ENCODE measurements at regions not wholly inside any gene's neighbourhood (a gene's known extent, or its start where the extent isn't known, plus 50 kb on each side); places are given as distances from the start of the nearest gene placed in this dataset.

- Histone ChIP-seq H3K9me1 (ENCODE audit: control insufficient read depth, extremely low read depth, insufficient read depth, low read length) (no peaks in the 10 kb centered on the region), H2AFZ (ENCODE audit: control insufficient read depth, low read length) (no peak overlapping the region), H3K9ac (ENCODE audit: control insufficient read depth, extremely low read depth, insufficient read depth, low read length) (no peak overlapping the region), H4K20me1 (ENCODE audit: control insufficient read depth, extremely low read depth, insufficient read depth, low read length) (no peaks in the 10 kb centered on the region), H3K36me3 (ENCODE audit: control insufficient read depth in 2 of 2, extremely low read depth in 1 of 2, insufficient read depth in 2 of 2, low read length in 2 of 2) (no peaks in the 10 kb centered on the region), H3K9me3 (ENCODE audit: control insufficient read depth, low read depth, low read length) (no peaks in the 10 kb centered on the region), H3K4me3 (ENCODE audit: control insufficient read depth in 2 of 3, extremely low read depth in 1 of 3, insufficient read depth in 2 of 3, low read depth in 1 of 3, low read length in 3 of 3) (no peak overlapping the region), H3K79me2 (ENCODE audit: control insufficient read depth, insufficient read depth, low read length) (no peaks in the 10 kb centered on the region), H3K27ac (ENCODE audit: control insufficient read depth, insufficient read depth, low read length) (no peak overlapping the region), H3K27me3 (ENCODE audit: control insufficient read depth, extremely low read depth, insufficient read depth, low read length) (no peaks in the 10 kb centered on the region), H3K4me1 (ENCODE audit: control insufficient read depth, extremely low read depth, insufficient read depth, low read length) (no peaks in the 10 kb centered on the region), H3K4me2 (ENCODE audit: control insufficient read depth, extremely low read depth, insufficient read depth, low read depth, low read length) (no peak overlapping the region)
- DNase-seq (ENCODE audit: low read depth, low spot score), result no peak
- no peak for FAIRE-seq
- TF ChIP-seq, protein P1, sequence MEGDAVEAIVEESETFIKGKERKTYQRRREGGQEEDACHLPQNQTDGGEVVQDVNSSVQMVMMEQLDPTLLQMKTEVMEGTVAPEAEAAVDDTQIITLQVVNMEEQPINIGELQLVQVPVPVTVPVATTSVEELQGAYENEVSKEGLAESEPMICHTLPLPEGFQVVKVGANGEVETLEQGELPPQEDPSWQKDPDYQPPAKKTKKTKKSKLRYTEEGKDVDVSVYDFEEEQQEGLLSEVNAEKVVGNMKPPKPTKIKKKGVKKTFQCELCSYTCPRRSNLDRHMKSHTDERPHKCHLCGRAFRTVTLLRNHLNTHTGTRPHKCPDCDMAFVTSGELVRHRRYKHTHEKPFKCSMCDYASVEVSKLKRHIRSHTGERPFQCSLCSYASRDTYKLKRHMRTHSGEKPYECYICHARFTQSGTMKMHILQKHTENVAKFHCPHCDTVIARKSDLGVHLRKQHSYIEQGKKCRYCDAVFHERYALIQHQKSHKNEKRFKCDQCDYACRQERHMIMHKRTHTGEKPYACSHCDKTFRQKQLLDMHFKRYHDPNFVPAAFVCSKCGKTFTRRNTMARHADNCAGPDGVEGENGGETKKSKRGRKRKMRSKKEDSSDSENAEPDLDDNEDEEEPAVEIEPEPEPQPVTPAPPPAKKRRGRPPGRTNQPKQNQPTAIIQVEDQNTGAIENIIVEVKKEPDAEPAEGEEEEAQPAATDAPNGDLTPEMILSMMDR (optimal IDR thresholded peaks at IDR 0.05 in 1 of 3, IDR thresholded peaks at IDR 0.05 in 1 of 3, conservative IDR thresholded peaks at IDR 0.05 in 1 of 3; ENCODE audit: extremely low read depth in 1 of 3, insufficient read depth in 2 of 3, low read length in 3 of 3), result no peak
- TF ChIP-seq EZH2 (IDR thresholded peaks at IDR 0.05; ENCODE audit: low read length), result no peak
- dilution Hi-C loops (cut with MboI; ENCODE audit: extremely low pct_ligation_motif_present, low sequenced_read_pairs), result no loop called here
Measured at GRCh38 chr1:30491831-30492230, 231.6 kb downstream of the MATN1 start.

- no peak overlapping the region for H3K27ac ChIP-seq (ENCODE audit: control insufficient read depth, insufficient read depth, low read length)
Measured at GRCh38 chr1:30490554-30491053, 232.8 kb downstream of the MATN1 start.

More at GRCh38 chr1:30490554-30491053, 232.8 kb downstream of the MATN1 start:
- TF ChIP-seq EZH2 (IDR thresholded peaks at IDR 0.05; ENCODE audit: low read length), result no peak
- TF ChIP-seq, protein P1 (optimal IDR thresholded peaks at IDR 0.05 in 1 of 3, IDR thresholded peaks at IDR 0.05 in 1 of 3, conservative IDR thresholded peaks at IDR 0.05 in 1 of 3; ENCODE audit: extremely low read depth in 1 of 3, insufficient read depth in 2 of 3, low read length in 3 of 3), result no peak
- no peak for FAIRE-seq
- no peaks in the 10 kb centered on the region for H3K9me3 ChIP-seq (ENCODE audit: control insufficient read depth, low read depth, low read length)
- H3K9me1 ChIP-seq (ENCODE audit: control insufficient read depth, extremely low read depth, insufficient read depth, low read length), result no peaks in the 10 kb centered on the region
- H2AFZ ChIP-seq (ENCODE audit: control insufficient read depth, low read length), result no peak overlapping the region
- no peaks in the 10 kb centered on the region for H3K27me3 ChIP-seq (ENCODE audit: control insufficient read depth, extremely low read depth, insufficient read depth, low read length)
- no peak overlapping the region for H3K9ac ChIP-seq (ENCODE audit: control insufficient read depth, extremely low read depth, insufficient read depth, low read length)
- H3K36me3 ChIP-seq (ENCODE audit: control insufficient read depth in 2 of 2, extremely low read depth in 1 of 2, insufficient read depth in 2 of 2, low read length in 2 of 2), result no peaks in the 10 kb centered on the region
- DNase-seq (ENCODE audit: low read depth, low spot score), result no peak
- H3K4me2 ChIP-seq (ENCODE audit: control insufficient read depth, extremely low read depth, insufficient read depth, low read depth, low read length), result no peak overlapping the region
- dilution Hi-C loops (cut with MboI; ENCODE audit: extremely low pct_ligation_motif_present, low sequenced_read_pairs), result no loop called here
- no peaks in the 10 kb centered on the region for H3K79me2 ChIP-seq (ENCODE audit: control insufficient read depth, insufficient read depth, low read length)
- H3K4me1 ChIP-seq (ENCODE audit: control insufficient read depth, extremely low read depth, insufficient read depth, low read length), result no peaks in the 10 kb centered on the region
- no peak overlapping the region for H3K4me3 ChIP-seq (ENCODE audit: control insufficient read depth in 2 of 3, extremely low read depth in 1 of 3, insufficient read depth in 2 of 3, low read depth in 1 of 3, low read length in 3 of 3)
- no peaks in the 10 kb centered on the region for H4K20me1 ChIP-seq (ENCODE audit: control insufficient read depth, extremely low read depth, insufficient read depth, low read length)

All from keratinocyte (primary cell).